Skeletal muscle satellite cell (primary cell): ENCODE measurements at regions not wholly inside any gene's neighbourhood (a gene's known extent, or its start where the extent isn't known, plus 50 kb on each side); places are given as distances from the start of the nearest gene placed in this dataset.

Source experiments
- H3K27me3 ChIP-seq: 2 replicates; pipeline ENCODE4 v1.7.0; 2013; ENCODE audit warnings: low read length; ENCODE audit not compliant: control insufficient read depth, insufficient read depth
- H3K36me3 ChIP-seq: 2 replicates; pipeline ENCODE4 v1.7.0; 2013; ENCODE audit warnings: mild to moderate bottlenecking, control low read depth, low read length; ENCODE audit not compliant: insufficient read depth
- H3K4me1 ChIP-seq: 2 replicates; pipeline ENCODE4 v1.7.0; 2013; ENCODE audit warnings: low read length; ENCODE audit not compliant: control insufficient read depth, insufficient read depth
- H3K4me2 ChIP-seq: 2 replicates; pipeline ENCODE4 v1.7.0; 2013; ENCODE audit warnings: mild to moderate bottlenecking, low read length
- H3K4me3 ChIP-seq: 2 replicates; pipeline ENCODE4 v1.7.0; 2013; ENCODE audit warnings: low read length
- H3K9ac ChIP-seq: 2 replicates; pipeline ENCODE4 v1.7.0; 2013; ENCODE audit warnings: mild to moderate bottlenecking, low read depth, low read length, moderate library complexity
- H3K9me3 ChIP-seq: replicated peaks from 2 replicates; pipeline ENCODE4 v1.7.0; 2013; ENCODE audit warnings: mild to moderate bottlenecking, control low read depth, low read length

DNA sequence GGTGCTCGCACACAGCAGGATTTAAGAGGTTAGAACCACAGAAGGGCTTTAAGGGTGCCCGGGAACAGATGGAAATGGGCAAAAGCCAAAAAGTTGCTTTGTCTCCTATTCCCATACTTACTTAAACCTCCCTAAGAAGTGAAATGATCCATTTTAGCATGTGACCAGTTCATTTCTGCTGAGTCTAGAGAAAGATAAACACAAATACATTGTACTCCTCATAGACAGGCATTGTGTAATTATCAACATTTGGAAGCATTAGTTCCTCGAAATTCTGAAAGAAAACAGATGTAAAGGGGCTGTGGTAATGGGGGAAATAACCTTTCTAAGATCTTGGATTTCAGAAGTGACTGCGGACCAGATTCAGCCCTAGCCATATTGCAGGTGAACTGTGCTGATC, 178.3 kb downstream of the CYB561 start:
- no peaks in the 10 kb centered on the region for H3K27me3 ChIP-seq
- peaks cover 8% of the 10 kb centered on the region for H3K4me1 ChIP-seq
- H3K36me3 ChIP-seq, result peaks cover 19% of the 10 kb centered on the region
- no peak overlapping the region for H3K4me2 ChIP-seq
- H3K9ac ChIP-seq, result no peak overlapping the region
- H3K9me3 ChIP-seq, result no peaks in the 10 kb centered on the region
- H3K4me3 ChIP-seq, result no peak overlapping the region

- Histone ChIP-seq H3K9ac (no peak overlapping the region), H3K4me1 (peaks cover 13% of the 10 kb centered on the region), H3K9me3 (no peaks in the 10 kb centered on the region)
Measured at GRCh38 chr17:63268827-63269226, 177.3 kb downstream of the CYB561 start.

DNA sequence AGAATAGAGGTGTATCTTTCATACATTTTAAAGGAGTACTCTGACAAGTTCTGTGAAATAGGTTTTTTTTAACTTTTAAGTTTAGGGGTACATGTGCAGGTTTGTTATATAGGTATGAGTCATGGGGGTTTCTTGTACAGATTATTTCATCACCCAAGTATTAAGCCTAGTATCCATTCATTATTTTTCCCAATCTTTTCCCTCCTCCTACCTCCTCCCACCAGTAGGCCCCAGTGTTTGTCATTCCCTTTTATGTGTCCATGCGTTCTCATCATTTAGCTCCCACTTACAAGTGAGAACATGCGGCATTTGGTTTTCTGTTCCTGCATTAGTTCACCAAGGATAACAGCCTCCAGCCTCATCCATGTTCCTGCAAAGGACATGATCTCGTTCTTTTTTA, 175.5 kb downstream of the CYB561 start:
- H3K4me2 ChIP-seq, result no peak overlapping the region
- H3K9ac ChIP-seq, result no peak overlapping the region
- H3K27me3 ChIP-seq, result no peaks in the 10 kb centered on the region
- H3K36me3 ChIP-seq, result peaks cover 19% of the 10 kb centered on the region
- peaks cover 29% of the 10 kb centered on the region for H3K4me1 ChIP-seq
- H3K9me3 ChIP-seq, result no peaks in the 10 kb centered on the region
- H3K4me3 ChIP-seq, result no peak overlapping the region

More at GRCh38 chr17:63268827-63269226, 177.3 kb downstream of the CYB561 start:
- Histone ChIP-seq H3K4me3 (no peak overlapping the region), H3K4me2 (no peak overlapping the region), H3K36me3 (peaks cover 19% of the 10 kb centered on the region), H3K27me3 (no peaks in the 10 kb centered on the region)

GRCh38 chr17:63274146-63274545, 172.0 kb downstream of the CYB561 start:
- H3K9me3 ChIP-seq, result no peaks in the 10 kb centered on the region
- H3K4me3 ChIP-seq, result no peak overlapping the region
- peak overlapping the region; percentile 36 for H3K4me2 ChIP-seq
- H3K9ac ChIP-seq, result peak overlapping the region; percentile 51
- peaks cover 8% of the 10 kb centered on the region for H3K36me3 ChIP-seq
- peaks cover 65% of the 10 kb centered on the region for H3K4me1 ChIP-seq
- no peaks in the 10 kb centered on the region for H3K27me3 ChIP-seq

GRCh38 chr17:63275318-63275970, 170.7 kb downstream of the CYB561 start:
- Histone ChIP-seq H3K27me3 (no peaks in the 10 kb centered on the region), H3K9me3 (no peaks in the 10 kb centered on the region), H3K9ac (peak overlapping the region; percentile 72), H3K36me3 (peaks cover 3% of the 10 kb centered on the region), H3K4me3 (peak overlapping the region; percentile 33), H3K4me2 (peak overlapping the region; percentile 59), H3K4me1 (peaks cover 73% of the 10 kb centered on the region)

- H3K36me3 ChIP-seq, result peaks cover 3% of the 10 kb centered on the region
- peak overlapping the region; percentile 59 for H3K4me2 ChIP-seq
- H3K27me3 ChIP-seq, result no peaks in the 10 kb centered on the region
- H3K9me3 ChIP-seq, result no peaks in the 10 kb centered on the region
- peak overlapping the region; percentile 72 for H3K9ac ChIP-seq
- H3K4me1 ChIP-seq, result peaks cover 75% of the 10 kb centered on the region
- H3K4me3 ChIP-seq, result peak overlapping the region; percentile 33
Measured at GRCh38 chr17:63275971-63276745, 169.9 kb downstream of the CYB561 start.

DNA sequence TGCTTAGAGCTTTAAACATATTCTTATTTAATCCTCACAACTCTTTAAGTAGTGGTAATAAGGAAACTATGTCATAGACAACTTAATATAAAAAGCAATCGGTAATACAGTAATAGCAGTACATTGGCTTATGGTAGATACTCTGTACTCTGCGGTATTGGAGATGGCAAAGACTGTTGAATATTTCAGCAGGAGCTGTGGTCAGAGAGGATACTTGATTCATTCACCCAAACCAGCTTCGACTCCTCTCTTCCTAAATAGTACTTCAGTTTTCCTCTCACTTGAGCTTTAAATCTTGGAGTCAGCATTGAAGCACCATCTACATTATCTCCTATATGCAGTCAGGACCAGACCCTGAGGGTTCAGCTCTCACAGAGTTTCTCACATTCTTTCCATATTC, 169.3 kb downstream of the CYB561 start:
- H3K4me1 ChIP-seq, result peaks cover 78% of the 10 kb centered on the region
- peak overlapping the region; percentile 59 for H3K4me2 ChIP-seq
- no peaks in the 10 kb centered on the region for H3K27me3 ChIP-seq
- peak overlapping the region; percentile 72 for H3K9ac ChIP-seq
- H3K9me3 ChIP-seq, result no peaks in the 10 kb centered on the region
- H3K36me3 ChIP-seq, result peaks cover 3% of the 10 kb centered on the region
- peak overlapping the region; percentile 29 for H3K4me3 ChIP-seq

- Histone ChIP-seq H3K27me3 (no peaks in the 10 kb centered on the region), H3K4me1 (peaks cover 78% of the 10 kb centered on the region), H3K36me3 (no peaks in the 10 kb centered on the region), H3K9me3 (no peaks in the 10 kb centered on the region), H3K4me2 (peak overlapping the region; percentile 59), H3K4me3 (no peak overlapping the region), H3K9ac (peak overlapping the region; percentile 72)
Measured at GRCh38 chr17:63277629-63278028, 168.5 kb downstream of the CYB561 start.

- Histone ChIP-seq H3K36me3 (no peaks in the 10 kb centered on the region), H3K4me2 (peak overlapping the region; percentile 73), H3K9me3 (no peaks in the 10 kb centered on the region), H3K27me3 (no peaks in the 10 kb centered on the region), H3K4me1 (peaks cover 72% of the 10 kb centered on the region), H3K9ac (peak overlapping the region; percentile 87), H3K4me3 (peak overlapping the region; percentile 17)
Measured at GRCh38 chr17:63278728-63279442, 167.2 kb downstream of the CYB561 start.

DNA sequence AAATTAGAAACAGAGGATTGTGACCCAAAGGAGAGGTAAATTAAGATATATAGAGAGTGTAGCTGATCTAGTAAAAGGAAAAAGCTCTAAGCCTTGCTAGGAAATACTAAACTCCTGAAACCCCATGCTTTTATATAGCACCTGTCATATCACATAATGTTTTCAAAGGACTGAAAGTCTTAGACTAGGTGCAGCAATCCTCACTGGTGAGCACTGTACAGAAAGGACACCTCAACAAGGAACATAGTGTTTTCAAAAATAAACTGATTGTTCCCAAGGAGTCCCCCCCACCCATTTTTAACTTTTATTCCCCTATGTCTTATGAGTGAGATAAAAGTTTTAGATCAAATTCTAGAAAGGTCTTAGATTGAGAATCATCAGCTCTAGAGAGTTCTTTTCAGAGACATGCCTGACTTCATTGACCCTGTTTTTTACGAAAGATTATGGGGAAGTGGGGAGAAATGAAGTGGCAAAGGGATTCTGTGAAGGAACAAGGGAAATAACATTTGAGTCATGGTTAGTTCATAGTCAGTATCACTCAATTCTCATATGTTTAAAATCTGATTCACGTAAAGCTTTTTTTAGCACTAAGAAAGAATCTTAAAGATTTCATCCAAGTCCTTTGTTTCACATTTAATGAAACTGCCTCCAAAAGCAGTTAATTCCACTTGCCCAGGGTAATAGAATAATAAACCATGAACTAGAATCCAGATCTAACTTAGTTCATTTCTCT, 166.4 kb downstream of the CYB561 start:
- H3K4me1 ChIP-seq, result peaks cover 64% of the 10 kb centered on the region
- H3K9me3 ChIP-seq, result no peaks in the 10 kb centered on the region
- H3K9ac ChIP-seq, result peak overlapping the region; percentile 87
- H3K27me3 ChIP-seq, result no peaks in the 10 kb centered on the region
- H3K4me3 ChIP-seq, result peak overlapping the region; percentile 34
- H3K36me3 ChIP-seq, result no peaks in the 10 kb centered on the region
- H3K4me2 ChIP-seq, result peak overlapping the region; percentile 73

- no peaks in the 10 kb centered on the region for H3K27me3 ChIP-seq
- no peak overlapping the region for H3K4me3 ChIP-seq
- no peaks in the 10 kb centered on the region for H3K9me3 ChIP-seq
- H3K4me1 ChIP-seq, result peaks cover 38% of the 10 kb centered on the region
- H3K36me3 ChIP-seq, result peaks cover 7% of the 10 kb centered on the region
- no peak overlapping the region for H3K4me2 ChIP-seq
- H3K9ac ChIP-seq, result no peak overlapping the region
Measured at GRCh38 chr17:63282455-63282854, 163.7 kb downstream of the CYB561 start.
